Dedifferentiated amniotic fluid mesenchymal stem cell (primary cell): ENCODE measurements at regions not wholly inside any gene's neighbourhood (a gene's known extent, or its start where the extent isn't known, plus 50 kb on each side); places are given as distances from the start of the nearest gene placed in this dataset.

Source experiments
- DNase-seq: peaks from one replicate; pipeline ENCODE4 v3.0.0-alpha.2; 2016; ENCODE audit errors: extremely low spot score

DNA sequence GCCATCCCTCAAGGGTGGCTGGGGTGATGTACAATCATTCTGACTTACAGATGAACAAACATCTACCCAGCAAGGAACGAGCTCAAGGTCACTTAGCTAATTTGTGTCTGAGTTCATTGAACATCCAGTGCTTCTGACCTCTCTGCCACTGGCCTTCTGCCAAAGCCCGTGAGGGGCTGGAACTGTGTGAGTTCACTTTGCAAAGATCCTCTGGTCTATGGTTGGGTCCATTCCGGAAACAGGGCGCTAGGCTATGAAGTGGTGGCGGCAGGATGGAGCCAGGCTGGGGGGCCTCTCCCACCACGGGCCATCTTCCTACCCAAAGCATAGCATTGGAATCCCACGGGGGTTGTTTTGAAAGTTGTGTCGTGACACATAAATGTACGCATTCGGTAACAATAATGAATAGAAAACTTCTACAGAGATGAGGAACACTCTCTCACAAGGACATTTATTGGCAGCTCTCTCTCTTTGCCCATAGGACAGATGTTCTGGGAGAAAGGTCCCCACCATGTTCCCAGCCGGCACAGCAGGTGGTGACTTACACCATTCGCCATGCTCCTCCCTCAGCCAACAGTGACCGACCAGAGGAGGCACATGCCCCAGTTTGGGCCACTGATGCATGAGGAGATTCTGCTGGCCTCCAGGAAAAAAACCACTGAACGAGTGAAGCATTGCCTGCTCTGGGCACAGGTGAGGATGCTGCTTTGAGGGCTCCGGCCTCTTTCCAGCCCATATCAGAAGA lies 214.7 kb upstream of the CHRNA7 start:
- no peak for DNase-seq

DNA sequence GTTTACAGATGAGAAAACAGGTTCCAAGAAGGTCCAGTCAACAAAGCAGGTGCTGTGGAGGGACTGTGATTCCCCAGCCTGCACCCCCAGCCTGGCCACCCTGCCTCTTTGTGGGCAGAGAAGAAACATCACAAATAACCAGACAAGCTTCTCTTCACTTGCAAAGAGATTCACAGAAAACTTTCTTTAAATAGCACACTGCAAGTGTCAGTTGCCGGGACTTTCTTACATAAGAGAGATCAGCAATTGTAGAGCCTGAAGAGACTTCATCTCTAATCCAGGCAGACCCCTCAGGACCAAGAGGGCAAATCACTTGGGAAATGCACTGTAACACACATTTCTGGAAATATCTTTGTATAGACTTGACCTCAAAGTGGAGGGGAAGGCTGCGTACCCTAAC lies 207.9 kb upstream of the CHRNA7 start:
- no peak for DNase-seq

DNA sequence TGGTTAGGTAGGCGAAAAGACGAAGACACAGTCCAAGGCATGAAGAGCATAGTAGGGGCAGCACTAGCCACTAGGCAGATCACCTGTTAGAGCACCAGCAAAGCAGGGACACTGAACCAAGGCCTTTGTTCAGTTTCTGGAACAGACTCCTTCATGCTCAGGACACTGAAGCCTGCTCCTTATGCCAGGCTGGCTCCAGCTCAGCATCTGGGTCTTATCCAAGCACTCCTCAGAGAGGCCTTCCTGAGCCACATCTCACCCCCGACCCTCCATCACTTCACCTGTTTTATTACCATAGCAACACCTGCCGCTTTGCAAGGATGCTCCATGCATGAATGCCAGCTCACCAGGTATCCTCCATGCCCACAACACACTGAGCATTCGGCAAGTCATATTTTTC lies 206.3 kb upstream of the CHRNA7 start:
- no peak for DNase-seq

DNA sequence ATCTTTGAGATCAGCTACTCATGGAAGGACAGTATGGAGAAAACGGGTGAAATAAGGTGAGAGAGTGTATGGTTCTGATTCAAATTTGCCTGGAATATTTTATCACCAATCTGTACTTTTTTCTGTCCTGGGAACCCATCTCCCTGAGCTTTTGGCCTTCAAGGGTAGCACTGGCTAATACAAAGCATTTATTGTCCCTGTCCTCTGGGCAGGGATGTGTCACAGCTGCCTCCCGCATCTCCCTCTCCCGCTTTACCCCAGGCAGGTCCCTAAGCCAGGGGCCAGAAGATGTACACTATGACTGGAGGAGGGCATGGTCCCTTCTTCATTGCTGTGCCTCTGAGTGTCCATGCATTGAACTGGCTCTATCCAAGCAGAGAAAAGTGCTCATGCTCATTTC lies 201.7 kb upstream of the CHRNA7 start:
- no peak for DNase-seq

DNA sequence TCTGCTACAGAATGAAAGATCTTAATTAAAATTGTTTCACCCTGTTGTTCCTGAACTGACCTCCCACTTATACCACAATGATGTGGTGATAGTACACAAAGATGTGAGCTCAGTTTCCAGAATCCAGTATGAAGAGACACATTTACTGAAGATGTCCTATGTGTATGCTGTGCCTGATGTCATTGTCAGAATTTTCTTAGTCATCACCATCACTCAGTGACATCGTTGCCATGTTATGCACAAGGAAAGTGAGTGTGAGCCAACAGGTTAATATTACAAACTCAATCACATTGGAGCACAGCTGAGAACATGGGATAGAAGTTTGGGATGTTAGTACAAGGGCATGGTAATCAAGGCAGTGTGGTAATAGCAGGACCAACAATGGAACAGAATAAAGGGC lies 199.7 kb upstream of the CHRNA7 start:
- no peak for DNase-seq

DNA sequence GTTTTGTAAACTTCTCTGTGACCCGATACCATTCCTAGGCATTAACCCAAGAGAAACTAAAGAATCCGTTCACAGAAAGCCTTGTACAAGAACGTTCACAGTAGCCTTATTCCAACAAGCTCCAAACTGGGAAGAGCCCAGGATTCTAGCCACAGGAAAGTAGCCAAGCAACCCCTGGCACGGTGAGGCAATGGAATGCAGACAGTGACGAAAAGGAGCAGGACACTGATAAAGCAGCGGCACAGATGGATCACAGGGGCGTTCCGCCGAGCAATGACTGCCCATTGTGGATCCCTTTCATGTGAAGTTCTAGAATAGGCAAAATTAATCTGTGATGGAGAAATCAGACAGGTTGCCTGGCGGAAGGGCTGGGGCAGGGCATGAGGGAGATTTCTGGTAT lies 198.7 kb upstream of the CHRNA7 start:
- DNase-seq: no peak

DNA sequence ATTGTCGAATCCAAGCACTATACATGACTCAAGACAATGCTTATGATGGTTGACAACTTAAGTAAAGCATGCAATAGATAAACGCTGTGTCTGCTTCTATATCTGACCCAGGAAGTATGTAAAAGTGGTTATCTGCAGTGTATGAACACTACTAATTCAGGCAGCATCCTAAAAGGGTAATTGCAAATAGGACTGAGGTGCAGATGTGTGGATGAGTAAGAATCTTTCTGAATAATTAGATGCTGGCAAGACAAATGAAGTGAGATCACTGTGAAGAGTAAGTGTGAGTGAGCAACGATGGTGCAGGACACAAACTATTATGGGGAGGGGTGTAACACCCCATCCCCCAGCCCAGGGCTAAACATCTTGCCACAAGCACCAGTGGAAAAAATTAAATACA lies 195.7 kb upstream of the CHRNA7 start:
- DNase-seq: no peak

DNA sequence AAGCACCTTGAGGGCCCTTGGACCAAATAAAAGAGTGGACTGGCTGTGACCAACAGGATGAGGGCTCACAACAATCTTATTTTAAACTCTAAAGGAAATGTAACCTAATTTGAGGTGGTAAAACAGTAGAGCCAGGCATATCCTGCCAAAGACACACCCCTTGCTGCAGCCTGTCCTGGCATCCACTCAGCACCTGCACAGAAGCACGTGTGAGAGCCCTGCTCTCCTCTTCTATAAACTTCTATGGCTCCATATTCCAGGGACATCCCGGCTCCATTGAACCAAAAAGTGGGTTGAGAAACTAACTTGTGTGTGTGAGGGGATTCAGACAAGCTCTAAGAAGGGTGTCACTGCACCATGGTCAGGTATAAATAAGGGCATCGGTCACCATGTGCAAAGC lies 190.9 kb upstream of the CHRNA7 start:
- DNase-seq: no peak

DNA sequence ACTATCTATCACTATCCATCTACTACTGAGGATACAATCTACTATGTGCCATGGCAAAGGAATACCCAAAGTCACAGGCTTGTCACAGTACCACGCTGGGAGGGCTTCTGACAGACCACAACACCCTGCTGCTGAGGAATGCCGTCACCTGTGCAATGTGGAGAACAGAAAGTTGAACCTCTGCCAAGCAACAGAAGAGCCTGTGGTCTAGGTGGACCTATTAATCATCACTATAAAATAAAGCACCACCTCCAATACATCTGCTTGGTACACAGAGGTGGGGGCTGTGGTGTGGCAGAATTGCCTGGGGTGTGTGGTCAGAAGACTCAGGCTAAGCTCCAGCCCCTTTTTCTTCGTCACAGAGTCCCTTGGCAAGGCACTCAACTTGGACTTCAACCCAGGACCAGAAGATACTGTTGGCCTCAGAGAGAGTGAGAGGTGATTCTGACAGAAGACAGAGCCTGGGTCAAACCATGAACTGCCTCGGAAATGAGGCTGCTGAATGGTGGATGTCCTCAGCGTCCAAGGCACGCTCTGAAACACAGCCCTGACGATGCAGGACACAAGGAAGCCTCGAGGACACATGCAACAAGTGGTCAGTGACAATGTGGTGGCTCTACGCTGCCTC lies 189.4 kb upstream of the CHRNA7 start:
- DNase-seq: no peak

DNA sequence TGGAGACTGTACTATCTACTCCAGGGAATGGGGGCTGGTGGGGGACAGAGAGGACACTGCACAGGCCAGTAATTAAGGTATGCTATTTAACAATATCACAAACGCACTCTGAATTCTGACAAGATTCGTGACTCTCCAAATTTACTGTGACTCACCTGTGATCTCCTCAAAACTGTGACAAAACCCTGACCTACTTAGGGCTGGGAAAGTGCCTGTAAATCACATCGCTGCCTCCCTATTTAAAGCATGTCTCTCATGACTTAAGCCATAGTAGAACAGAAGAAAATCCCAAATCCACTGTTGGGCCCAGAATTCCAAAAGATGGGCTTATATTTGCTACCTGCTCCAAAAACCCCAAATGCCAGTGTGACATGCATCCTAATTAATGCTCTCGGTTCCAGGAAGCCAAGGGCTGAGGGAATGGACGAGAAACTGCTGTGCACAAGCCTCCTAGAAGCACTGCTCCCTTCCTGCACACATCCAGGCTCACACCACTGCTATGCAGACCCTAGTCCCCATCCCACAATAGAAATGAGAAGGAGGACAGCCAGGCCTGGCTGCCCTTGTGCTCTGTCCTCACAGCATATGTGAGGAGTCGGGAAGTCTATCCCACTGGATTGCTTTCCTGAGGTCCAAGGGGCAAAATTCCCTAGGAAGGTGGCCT lies 187.7 kb upstream of the CHRNA7 start:
- no peak for DNase-seq

DNA sequence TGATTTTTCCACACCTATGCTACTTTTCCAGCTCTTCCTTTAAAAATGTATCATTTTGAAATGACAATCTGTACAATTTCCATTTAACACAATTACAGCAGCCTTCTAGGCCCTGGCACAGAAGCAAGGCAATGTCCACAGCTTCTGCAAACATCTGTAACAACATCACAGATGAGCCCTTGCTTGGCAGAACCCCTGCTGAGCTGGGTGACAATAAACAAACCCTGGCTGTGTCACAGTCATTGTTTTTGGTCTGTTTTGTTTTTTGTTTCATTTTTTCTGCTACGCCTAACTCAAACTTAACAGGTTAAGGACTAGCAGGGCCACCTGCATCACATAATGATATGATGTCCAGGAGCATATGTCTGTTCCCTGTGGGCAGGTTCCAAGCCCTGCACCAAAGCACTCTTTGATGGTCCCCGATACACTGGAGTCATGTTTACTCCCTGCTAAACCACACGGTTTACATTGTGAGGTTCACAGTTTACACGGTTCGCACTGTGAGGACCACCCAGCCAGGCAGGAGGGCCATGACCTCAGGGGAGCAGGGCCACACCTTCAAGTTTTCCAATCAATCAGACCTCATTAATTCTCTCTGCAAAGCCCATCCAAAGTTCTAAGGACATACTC lies 186.8 kb upstream of the CHRNA7 start:
- no peak for DNase-seq

DNA sequence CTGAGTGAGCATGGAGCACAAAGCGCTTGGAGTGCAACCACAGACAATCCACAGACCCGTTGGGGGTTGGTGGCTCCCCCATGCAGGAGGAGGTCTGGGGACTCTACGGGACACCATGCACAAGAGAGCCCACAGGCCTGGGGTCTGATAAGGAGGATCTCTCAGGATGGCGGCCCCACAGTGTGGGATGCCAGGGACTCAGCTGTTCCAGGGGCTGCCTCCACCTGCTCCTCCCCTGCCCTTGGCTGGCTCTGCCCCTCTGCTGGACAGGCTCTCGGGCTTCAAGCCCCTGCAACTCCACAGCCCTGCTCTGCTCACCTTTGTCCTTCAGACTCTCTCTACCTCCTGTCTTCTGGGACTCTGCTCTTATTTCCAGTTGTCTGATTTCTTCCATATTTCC lies 184.5 kb upstream of the CHRNA7 start:
- DNase-seq: no peak

DNA sequence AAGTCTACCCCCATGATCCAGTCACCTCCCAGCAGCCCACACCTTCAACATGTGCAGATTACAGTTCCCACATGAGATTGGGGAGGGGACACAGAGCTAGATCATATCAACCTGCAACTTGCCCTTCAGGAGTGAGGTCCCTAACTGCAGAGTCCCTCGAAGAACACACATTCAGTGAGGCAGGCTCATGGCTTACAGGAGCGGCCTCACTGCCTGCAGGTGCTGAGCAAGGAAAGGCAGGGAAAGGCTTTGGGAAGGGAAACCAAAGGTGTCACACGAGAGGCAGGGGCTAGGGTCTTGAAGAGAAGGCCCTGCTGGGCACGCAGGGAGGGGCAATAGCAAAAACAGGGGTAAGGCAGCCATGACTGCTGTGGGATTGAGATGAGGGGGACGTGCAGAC lies 182.4 kb upstream of the CHRNA7 start:
- DNase-seq: no peak

DNA sequence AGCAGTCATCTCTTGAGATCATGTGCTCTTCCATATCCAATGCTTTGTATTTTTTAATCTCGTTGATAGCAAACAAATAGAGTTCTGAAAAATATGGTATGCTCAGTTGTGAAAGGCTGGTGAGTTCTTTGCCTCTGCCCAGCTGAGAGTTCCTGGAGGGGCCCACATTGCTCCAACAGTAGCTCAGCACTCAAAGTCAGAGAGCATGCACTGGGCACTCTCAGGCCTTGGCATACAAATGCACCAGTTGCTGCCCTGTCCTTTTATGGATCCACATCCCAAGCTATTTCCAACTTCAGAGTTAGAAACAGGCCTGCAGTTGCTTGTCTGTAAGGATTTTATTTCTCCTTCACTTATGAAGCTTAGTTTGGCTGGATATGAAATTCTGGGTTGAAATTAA lies 181.7 kb upstream of the CHRNA7 start:
- no peak for DNase-seq

DNA sequence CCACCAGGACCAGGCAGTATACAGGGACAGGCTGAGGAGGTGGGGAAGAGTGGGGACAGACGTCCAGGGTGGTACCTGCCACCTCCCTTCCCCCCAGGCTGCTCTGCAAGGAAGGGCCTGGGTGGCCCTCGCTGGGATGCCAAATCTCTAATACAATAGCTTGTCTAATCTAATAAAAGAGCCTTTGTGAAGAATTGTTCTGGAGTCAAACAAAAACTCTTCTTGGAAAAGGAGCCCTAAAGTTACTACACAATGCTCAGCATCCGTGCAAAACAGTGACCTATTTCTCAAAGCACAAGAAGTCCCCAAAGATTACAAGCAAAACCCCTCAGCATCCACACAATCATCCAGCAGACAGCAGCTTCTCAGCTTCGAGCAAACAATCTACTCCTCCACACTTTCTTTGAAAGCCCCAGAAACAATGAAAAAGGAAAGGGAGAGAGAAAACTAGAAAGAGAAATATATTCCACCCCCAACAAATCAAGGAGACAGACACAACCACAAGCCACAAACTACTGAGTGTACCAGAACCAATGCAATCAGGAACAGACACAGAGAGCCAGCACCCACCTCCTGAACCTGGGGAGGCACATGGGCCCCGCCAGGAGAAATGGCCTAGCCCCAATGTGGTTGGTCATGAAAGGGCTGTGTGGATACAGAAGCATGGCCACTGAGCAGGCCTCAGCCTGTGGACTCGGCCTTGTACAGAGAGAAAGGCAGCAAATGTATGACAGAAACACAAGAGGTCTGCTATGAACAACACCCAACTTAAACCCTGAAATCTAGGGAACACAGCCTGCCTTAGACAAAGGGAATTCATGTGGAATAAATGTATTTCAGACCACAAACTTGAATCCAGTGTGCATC lies 177.1 kb upstream of the CHRNA7 start:
- no peak for DNase-seq

DNA sequence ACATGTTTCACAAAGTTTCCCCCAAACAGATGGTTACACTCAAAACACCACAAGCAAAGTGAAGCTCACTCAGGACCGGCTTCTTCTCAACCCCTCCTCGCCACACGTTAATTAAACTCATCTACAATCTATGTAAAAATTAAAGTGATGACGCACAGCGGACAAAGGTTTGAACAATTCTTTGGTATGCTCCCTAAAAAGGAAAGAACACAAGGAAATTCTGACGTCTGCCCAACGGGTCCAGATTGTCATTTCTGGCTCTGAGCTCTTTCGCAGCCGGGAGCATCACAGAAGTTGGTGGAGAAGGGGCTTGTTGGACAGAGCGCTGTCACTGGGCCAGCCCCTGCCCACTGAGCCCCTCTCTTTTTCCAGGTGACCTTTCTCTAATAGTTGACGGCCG lies 173.7 kb upstream of the CHRNA7 start:
- no peak for DNase-seq

DNA sequence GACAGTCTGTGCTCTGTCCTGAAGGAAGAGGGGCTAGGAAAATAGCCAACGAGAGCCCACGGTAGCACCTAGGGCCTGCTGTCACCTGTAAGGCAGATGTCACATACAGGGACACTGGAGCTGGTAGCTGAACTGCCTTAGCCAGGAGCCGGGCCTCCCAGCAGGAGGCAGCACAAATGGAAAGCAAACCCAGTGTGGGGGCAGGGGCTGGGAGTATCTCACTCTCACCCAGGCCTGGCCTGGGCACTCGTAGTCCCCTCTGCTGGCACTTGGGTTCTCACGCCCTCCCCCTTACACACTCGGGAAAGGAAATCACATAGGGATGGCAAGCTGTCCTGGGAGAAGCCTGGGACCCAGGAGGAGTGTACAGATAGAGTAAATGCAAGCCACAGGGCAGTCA lies 173.1 kb upstream of the CHRNA7 start:
- no peak for DNase-seq

DNA sequence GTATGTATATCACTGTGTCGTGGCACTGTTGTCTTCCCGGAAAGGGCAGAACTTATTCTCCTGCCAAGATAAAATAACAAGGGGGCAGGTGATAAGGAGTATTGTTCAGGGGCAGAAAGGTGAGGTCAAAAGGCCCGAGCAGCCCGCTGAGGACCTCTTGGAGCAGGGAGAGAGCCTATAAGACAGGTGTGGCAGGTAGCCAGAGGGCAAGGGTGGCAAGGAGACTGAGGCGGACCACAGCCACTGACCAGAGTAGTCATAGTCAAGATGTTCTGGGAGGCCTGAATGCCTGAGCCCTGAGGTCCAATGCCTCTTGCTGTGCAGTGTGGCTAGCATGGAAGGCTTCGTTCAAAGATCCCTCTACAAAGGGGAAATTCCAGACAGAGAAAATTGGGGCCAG lies 172.3 kb upstream of the CHRNA7 start:
- DNase-seq: no peak

DNA sequence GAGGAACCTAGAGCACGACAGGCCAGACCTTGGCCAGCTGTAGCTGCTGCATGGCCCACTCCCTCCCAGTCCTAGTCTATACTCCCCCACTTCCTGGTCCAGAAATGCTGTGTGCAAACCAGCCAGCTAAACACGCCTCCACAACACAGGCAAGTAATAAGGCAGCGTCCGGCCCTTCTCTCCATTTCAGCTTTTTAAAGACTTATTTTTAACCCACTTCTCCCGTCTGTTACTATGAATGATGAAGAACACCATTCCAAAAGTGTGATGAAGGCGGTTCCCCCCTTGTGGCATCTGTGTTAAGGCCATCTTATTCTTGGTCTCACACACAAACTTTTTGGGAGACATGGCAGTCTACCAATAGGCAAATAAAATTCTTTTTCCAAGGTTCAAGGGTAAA lies 164.1 kb upstream of the CHRNA7 start:
- DNase-seq: no peak

DNA sequence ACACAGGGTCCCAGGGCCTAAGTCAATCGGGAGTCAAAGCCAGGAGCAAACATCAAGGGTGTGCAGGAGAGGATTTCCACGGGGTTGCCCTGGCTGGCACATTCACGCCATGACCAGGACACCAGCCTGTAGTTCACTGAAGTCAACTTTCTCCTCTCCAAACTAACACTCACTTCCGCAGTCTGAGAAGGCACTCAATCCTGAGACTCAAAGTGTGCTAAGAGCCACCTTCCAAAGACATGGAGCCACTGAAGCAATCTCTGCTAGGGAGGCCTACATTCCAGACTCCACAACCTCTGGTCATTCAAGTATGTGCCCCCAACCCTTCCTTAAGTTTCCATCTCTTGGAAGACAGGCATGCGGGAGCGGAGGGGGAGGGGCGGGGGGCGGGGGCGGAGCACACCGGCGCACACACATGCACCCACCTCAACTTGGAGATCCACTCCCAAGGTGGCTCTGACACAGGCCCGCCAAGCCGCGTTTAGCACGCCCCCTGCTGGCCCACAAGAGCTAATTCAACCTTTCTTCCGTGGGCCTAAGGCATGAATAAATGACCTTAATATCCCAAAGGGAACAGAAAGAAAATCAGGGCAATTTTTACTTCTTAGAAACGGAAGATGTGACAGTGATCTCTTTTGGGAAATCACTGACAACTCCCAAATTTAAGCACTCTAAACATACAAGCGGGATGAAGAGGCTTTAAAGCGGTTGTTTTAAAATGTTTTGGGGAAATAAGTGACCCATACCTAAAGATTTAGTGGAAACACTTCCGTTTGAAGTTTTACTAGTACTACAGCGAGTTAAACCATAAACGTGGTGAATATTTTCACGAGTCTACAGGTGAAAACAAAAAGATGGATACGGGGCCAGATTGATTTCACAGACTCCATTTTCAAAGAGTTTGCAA lies 162.5 kb upstream of the CHRNA7 start:
- DNase-seq: no peak
